Muscle of leg (tissue), 3 donors: ENCODE measurements at regions not wholly inside any gene's neighbourhood (a gene's known extent, or its start where the extent isn't known, plus 50 kb on each side); places are given as distances from the start of the nearest gene placed in this dataset.
"Not testable (repeated sequence)": the region's sequence is repeated elsewhere in the genome, so short reads cannot be mapped to it uniquely, and the experiment has no call there.

Experiments used
- DNase-seq: peaks from one replicate; pipeline ENCODE4 v3.0.0; 2013
- H3K27ac ChIP-seq: one replicate; pipeline ENCODE4 v1.5.1; 2013; ENCODE audit warnings: mild to moderate bottlenecking, low read length, control low read depth
- H3K27me3 ChIP-seq: one replicate; pipeline ENCODE4 v1.6.1; 2013; ENCODE audit warnings: low read length; ENCODE audit not compliant: control insufficient read depth, insufficient read depth
- H3K36me3 ChIP-seq: one replicate; pipeline ENCODE4 v1.6.1; 2013; ENCODE audit warnings: low read length; ENCODE audit not compliant: control insufficient read depth, insufficient read depth
- H3K4me1 ChIP-seq: one replicate; pipeline ENCODE4 v1.6.1; 2013; ENCODE audit warnings: low read length; ENCODE audit not compliant: control insufficient read depth, insufficient read depth
- H3K4me3 ChIP-seq: one replicate; pipeline ENCODE4 v1.5.1; 2013; ENCODE audit warnings: low read length, control low read depth
- H3K9me3 ChIP-seq: replicated peaks from 2 replicates; pipeline ENCODE4 v1.6.1; 2013; ENCODE audit warnings: low read depth, low read length; ENCODE audit not compliant: control insufficient read depth
- WGBS: methylation state at CpG from one replicate; pipeline ENCODE4 v1.1.5; 2013; ENCODE audit warnings: missing lambda C conversion rate; ENCODE audit not compliant: insufficient coverage; 5-methylcytosine and 5-hydroxymethylcytosine counted together

- no peak overlapping the region for H3K27ac ChIP-seq
- no peaks in the 10 kb centered on the region for H3K36me3 ChIP-seq
- H3K9me3 ChIP-seq: no peaks in the 10 kb centered on the region
- H3K27me3 ChIP-seq: no peaks in the 10 kb centered on the region
- H3K4me3 ChIP-seq: no peak overlapping the region
- no peak for DNase-seq
- no peaks in the 10 kb centered on the region for H3K4me1 ChIP-seq
Observed at GRCh38 chr4:169898095-169898494, 128.1 kb downstream of the MFAP3L start.

DNA sequence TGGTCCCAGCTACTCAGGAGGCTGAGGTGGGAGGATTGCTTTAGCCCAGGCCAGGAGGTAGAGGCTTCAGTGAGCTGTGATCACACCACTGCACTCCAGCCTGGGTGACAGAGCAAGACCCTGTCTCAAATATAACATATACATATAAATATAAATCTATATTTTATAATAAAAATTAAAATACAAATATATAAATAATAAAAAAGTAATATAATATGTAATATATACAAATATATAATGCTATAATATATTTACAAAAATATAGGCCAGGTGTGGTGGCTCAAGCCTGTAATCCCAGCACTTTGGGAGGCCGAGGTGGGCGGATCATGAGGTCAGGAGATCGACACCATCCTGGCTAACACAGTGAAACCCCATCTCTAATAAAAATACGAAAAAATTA lies 131.4 kb downstream of the MFAP3L start:
- H3K4me1 ChIP-seq, DNase-seq, H3K9me3 ChIP-seq, H3K4me3 ChIP-seq, H3K27ac ChIP-seq, H3K27me3 ChIP-seq, H3K36me3 ChIP-seq: not testable (repeated sequence)
- 80% methylated on average over 1 of the region's 4 CpGs for WGBS

GRCh38 chr4:169885893-169886292 lies 128.1 kb upstream of the HPF1 start:
- H3K36me3 ChIP-seq: no peaks in the 10 kb centered on the region
- WGBS: no CpG with 5 or more reads among the region's 2 CpGs

GRCh38 chr4:169881769-169882168 lies 124.0 kb upstream of the HPF1 start:
- Histone ChIP-seq H3K4me1 (no peaks in the 10 kb centered on the region), H3K9me3 (no peaks in the 10 kb centered on the region), H3K4me3 (no peak overlapping the region), H3K36me3 (no peaks in the 10 kb centered on the region), H3K27me3 (no peaks in the 10 kb centered on the region), H3K27ac (no peak overlapping the region)
- no peak for DNase-seq
- 83% methylated on average over 1 of the region's 1 CpG for WGBS

More at GRCh38 chr4:169885893-169886292, 128.1 kb upstream of the HPF1 start:
- Histone ChIP-seq H3K27ac (no peak overlapping the region), H3K27me3 (no peaks in the 10 kb centered on the region), H3K9me3 (peaks cover 2% of the 10 kb centered on the region), H3K4me3 (no peak overlapping the region), H3K4me1 (no peaks in the 10 kb centered on the region)
- no peak for DNase-seq

- no peaks in the 10 kb centered on the region for H3K27me3 ChIP-seq
- no peak overlapping the region for H3K27ac ChIP-seq
- no peak overlapping the region for H3K4me3 ChIP-seq
- no peaks in the 10 kb centered on the region for H3K36me3 ChIP-seq
- WGBS: 100% methylated on average over 1 of the region's 3 CpGs
- no peaks in the 10 kb centered on the region for H3K9me3 ChIP-seq
- no peaks in the 10 kb centered on the region for H3K4me1 ChIP-seq
- DNase-seq: no peak
Observed at GRCh38 chr4:169870507-169870906, 112.8 kb upstream of the HPF1 start.

DNA sequence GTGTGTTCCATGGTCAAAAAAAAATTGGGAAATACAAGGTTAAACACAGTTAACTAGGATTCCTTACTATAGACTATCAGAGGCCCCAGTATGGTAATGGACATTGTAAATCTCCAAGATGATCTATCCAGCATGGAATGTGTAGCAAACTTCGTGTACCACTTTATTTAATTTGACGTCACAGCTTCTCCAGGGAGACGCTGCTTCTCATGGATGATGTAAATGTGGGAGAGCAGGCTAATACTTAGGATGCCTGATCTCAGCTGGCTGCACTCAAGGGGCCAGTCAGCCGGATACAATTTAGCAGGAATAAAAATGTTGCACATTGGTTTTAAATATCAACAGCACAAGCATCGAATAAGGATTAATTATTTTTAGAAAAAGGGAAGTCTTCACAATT lies 111.7 kb upstream of the HPF1 start:
- peak; percentile 23 for DNase-seq
- H3K4me1 ChIP-seq: no peaks in the 10 kb centered on the region
- WGBS: 60% methylated on average over 1 of the region's 5 CpGs
- H3K27me3 ChIP-seq: no peaks in the 10 kb centered on the region
- H3K4me3 ChIP-seq: no peak overlapping the region
- no peaks in the 10 kb centered on the region for H3K9me3 ChIP-seq
- H3K36me3 ChIP-seq: no peaks in the 10 kb centered on the region
- H3K27ac ChIP-seq: no peak overlapping the region

GRCh38 chr4:169861593-169861992 lies 103.8 kb upstream of the HPF1 start:
- Histone ChIP-seq H3K4me3 (no peak overlapping the region), H3K4me1 (no peaks in the 10 kb centered on the region), H3K27ac (no peak overlapping the region), H3K36me3 (no peaks in the 10 kb centered on the region), H3K9me3 (no peaks in the 10 kb centered on the region), H3K27me3 (no peaks in the 10 kb centered on the region)
- no CpG with 5 or more reads among the region's 1 CpG for WGBS
- no peak for DNase-seq

DNA sequence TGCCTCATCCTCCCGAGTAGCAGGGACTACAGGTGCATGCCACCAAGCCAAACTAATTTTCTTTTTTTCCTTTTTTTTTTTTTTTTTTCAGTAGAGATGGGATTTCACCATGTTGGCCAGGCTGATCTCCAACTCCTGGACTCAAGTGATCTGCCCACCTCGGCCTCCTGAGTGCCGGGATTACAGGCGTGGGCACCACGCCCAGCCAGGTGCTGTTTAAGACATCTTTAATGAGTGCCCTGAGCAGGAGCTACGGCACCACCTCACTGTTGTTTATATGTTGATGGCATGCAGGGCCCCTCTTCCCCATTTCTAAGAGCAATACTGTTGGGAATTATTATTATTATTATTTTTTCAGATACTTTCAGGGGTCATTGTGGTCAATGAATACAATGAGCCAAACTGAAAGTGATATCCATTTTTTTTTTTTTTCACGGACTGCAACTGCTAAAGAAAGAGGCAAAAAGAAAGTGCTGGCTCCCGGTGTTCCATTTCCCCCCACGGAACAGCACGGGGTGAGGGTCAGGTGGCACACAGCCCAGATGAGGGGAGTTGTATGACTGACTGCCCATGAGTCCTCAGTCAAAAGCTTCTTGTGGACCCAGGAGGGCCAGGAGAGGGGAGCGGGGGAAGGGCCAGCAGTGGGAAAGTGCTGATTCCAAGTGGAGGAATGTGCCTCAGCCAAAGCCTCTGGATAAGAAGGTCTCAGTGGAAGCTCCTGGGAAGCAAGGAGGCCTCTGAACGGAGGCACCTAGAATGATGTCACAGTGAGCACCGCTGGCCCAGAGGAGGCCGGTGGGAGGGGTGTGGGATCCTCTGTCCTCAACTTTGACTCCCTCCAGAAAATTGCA lies 101.8 kb upstream of the HPF1 start:
- Histone ChIP-seq H3K36me3 (no peaks in the 10 kb centered on the region), H3K27me3 (no peaks in the 10 kb centered on the region), H3K4me1 (no peaks in the 10 kb centered on the region), H3K4me3 (no peak overlapping the region), H3K9me3 (no peaks in the 10 kb centered on the region), H3K27ac (no peak overlapping the region)
- 59% methylated on average over 11 of the region's 14 CpGs for WGBS
- no peak for DNase-seq

DNA sequence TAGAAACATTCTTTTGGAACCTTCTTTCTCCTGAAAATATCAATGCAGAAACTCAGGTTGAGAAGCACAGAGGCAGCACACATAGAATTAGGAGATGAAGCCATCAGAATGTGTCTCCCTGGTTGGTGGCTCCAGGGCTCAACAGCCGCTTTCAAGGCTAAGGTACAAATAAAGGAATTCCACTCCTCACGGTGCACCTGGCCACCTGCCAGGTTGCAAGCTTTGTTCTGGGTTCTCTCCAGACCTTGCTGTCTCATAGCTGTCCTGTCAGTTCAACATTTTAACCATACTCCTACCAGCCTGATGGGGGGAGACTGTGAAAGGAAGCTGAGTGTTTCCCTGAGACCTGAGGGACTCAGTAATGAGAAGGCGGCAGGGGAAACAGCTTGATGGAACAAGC lies 96.3 kb upstream of the HPF1 start:
- DNase-seq: no peak
- WGBS: no CpG with 5 or more reads among the region's 3 CpGs

GRCh38 chr4:169852481-169852880 lies 94.7 kb upstream of the HPF1 start:
- H3K27ac ChIP-seq: no peak overlapping the region

More for the DNA sequence above, 96.3 kb upstream of the HPF1 start:
- Histone ChIP-seq H3K9me3 (no peaks in the 10 kb centered on the region), H3K27ac (no peak overlapping the region), H3K4me3 (no peak overlapping the region), H3K36me3 (no peaks in the 10 kb centered on the region), H3K4me1 (no peaks in the 10 kb centered on the region), H3K27me3 (no peaks in the 10 kb centered on the region)

DNA sequence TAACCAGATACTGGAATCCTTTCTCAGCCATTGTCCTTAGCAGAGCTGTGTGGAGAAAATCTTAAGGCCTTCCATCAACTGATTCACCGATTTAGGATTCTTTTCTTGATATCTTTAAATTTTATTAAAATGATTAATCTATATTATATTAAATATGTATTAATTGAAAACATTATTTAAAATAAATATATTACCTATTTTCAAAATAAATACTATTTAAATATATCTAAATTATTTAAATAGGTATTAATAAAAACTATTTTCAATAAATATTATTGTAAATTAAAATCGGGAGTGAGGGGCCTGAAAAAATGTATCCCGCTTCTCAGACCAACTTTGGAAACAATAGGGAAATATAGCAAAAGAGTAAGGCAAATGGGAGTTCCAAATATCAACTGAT lies 94.0 kb upstream of the HPF1 start:
- DNase-seq: no peak
- Histone ChIP-seq H3K9me3 (no peaks in the 10 kb centered on the region), H3K27ac (no peak overlapping the region), H3K4me3 (no peak overlapping the region), H3K36me3 (no peaks in the 10 kb centered on the region), H3K27me3 (no peaks in the 10 kb centered on the region), H3K4me1 (no peaks in the 10 kb centered on the region)
- WGBS: no CpG with 5 or more reads among the region's 3 CpGs

More at GRCh38 chr4:169852481-169852880, 94.7 kb upstream of the HPF1 start:
- H3K9me3 ChIP-seq: no peaks in the 10 kb centered on the region
- no peaks in the 10 kb centered on the region for H3K36me3 ChIP-seq
- H3K4me1 ChIP-seq: no peaks in the 10 kb centered on the region
- no peak for DNase-seq
- no peaks in the 10 kb centered on the region for H3K27me3 ChIP-seq
- no peak overlapping the region for H3K4me3 ChIP-seq
